Neural progenitor cell (in vitro differentiated cells): ENCODE measurements at regions not wholly inside any gene's neighbourhood (a gene's known extent, or its start where the extent isn't known, plus 50 kb on each side); places are given as distances from the start of the nearest gene placed in this dataset.

Experiments
- DNase-seq: peaks from one replicate; pipeline ENCODE4 v3.0.0-alpha.2; 2016; ENCODE audit warnings: low spot score
- H2AFZ ChIP-seq: fragments of 200-600 bp; sonication (generic); replicated peaks from 2 replicates; pipeline ENCODE4 v1.6.1; 2016; ENCODE audit warnings: antibody characterized with exemption
- H3F3A ChIP-seq: fragments of 200-600 bp; sonication (generic); 2 replicates; pipeline ENCODE4 v1.6.1; 2016; ENCODE audit warnings: antibody characterized with exemption, low read depth
- H3K27ac ChIP-seq: fragments of 200-600 bp; sonication (generic); 2 replicates; pipeline ENCODE4 v1.5.1; 2016; ENCODE audit warnings: mild to moderate bottlenecking
- H3K27me3 ChIP-seq: fragments of 200-600 bp; sonication (generic); 2 replicates; pipeline ENCODE4 v1.6.1; 2016; ENCODE audit warnings: mild to moderate bottlenecking, moderate library complexity
- H3K36me3 ChIP-seq: fragments of 200-600 bp; sonication (generic); 2 replicates; pipeline ENCODE4 v1.5.1; 2016
- H3K4me1 ChIP-seq: fragments of 200-600 bp; sonication (generic); 2 replicates; pipeline ENCODE4 v1.6.1; 2016; ENCODE audit warnings: mixed run types
- H3K4me2 ChIP-seq: fragments of 200-600 bp; sonication (generic); 2 replicates; pipeline ENCODE4 v1.6.1; 2016
- H3K4me3 ChIP-seq: fragments of 200-600 bp; sonication (generic); 2 replicates; pipeline ENCODE4 v1.5.1; 2016
- H3K79me2 ChIP-seq: fragments of 200-600 bp; sonication (generic); 2 replicates; pipeline ENCODE4 v1.6.1; 2016; ENCODE audit warnings: low read depth
- H3K9ac ChIP-seq: fragments of 200-600 bp; sonication (generic); 2 replicates; pipeline ENCODE4 v1.6.1; 2016
- H3K9me3 ChIP-seq: fragments of 200-600 bp; sonication (generic); 2 replicates; pipeline ENCODE4 v1.5.1; 2016; ENCODE audit warnings: low read depth
- H4K20me1 ChIP-seq: fragments of 200-600 bp; sonication (generic); 2 replicates; pipeline ENCODE4 v1.6.1; 2016; ENCODE audit warnings: low read depth
- H3K27ac Mint-ChIP-seq: 3 replicates; pipeline ENCODE4 v1.8.0; 2021; ENCODE audit warnings: mixed read lengths
- H3K27me3 Mint-ChIP-seq: 2 replicates; pipeline ENCODE4 v1.8.0; 2022; ENCODE audit warnings: low read depth, mild to moderate bottlenecking, inconsistent platforms, moderate library complexity, mixed read lengths; ENCODE audit not compliant: insufficient read depth
- H3K36me3 Mint-ChIP-seq: 3 replicates; pipeline ENCODE4 v1.8.0; 2021; ENCODE audit warnings: mixed read lengths
- H3K4me1 Mint-ChIP-seq: 3 replicates; pipeline ENCODE4 v1.8.0; 2021; ENCODE audit warnings: mixed read lengths
- H3K4me3 Mint-ChIP-seq: 3 replicates; pipeline ENCODE4 v1.8.0; 2021; ENCODE audit warnings: mild to moderate bottlenecking, moderate library complexity, mixed read lengths
- H3K9me3 Mint-ChIP-seq: 3 replicates; pipeline ENCODE4 v1.8.0; 2020; ENCODE audit warnings: mixed read lengths
- EZH2 ChIP-seq: fragments of 200-600 bp; sonication (generic); IDR thresholded peaks from 2 replicates; pipeline ENCODE4 v1.6.1; 2017; ENCODE audit warnings: antibody characterized with exemption, mild to moderate bottlenecking, moderate library complexity
- EZH2phosphoT487 ChIP-seq: fragments of 200-600 bp; sonication (generic); IDR thresholded peaks from 2 replicates; pipeline ENCODE4 v1.6.1; 2017; ENCODE audit warnings: antibody characterized with exemption
- TF ChIP-seq, protein P1 (sequence below): fragments of 200-600 bp; sonication (generic); IDR thresholded peaks from 2 replicates; pipeline ENCODE4 v1.5.1; 2017; ENCODE audit warnings: antibody characterized with exemption, mild to moderate bottlenecking

DNA sequence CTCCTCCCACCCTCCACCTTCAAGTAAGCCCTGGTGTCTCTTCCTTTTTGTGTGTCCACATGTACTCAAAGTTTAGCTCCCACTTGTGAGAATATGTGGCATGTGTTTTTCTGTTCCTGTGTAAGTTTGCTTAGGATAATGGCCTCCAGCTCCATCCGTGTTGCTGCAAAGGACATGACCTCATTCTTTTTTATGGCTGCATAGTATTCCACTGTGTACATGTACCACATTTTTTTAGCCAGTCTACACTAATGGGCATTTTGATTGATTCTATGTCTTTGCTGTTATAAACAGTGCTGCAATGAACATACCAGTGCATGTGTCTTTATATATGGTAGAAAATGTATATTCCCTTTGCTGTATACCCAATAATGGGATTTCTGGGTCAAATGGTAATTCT lies 710.9 kb downstream of the CCSER2 start:
- Histone ChIP-seq H2AFZ (no peak overlapping the region), H3K36me3 (no peaks in the 10 kb centered on the region), H3K79me2 (no peaks in the 10 kb centered on the region), H3K9me3 (peaks cover 6% of the 10 kb centered on the region), H3K4me3 (no peak overlapping the region), H3K9ac (no peak overlapping the region), H3F3A (no peaks in the 10 kb centered on the region), H3K27me3 (no peaks in the 10 kb centered on the region), H3K4me2 (no peak overlapping the region), H3K4me1 (peaks cover 6% of the 10 kb centered on the region), H3K27ac (no peak overlapping the region), H4K20me1 (no peaks in the 10 kb centered on the region)
- H3K4me1 Mint-ChIP-seq, result peaks cover 4% of the 10 kb centered on the region
- peaks cover 7% of the 10 kb centered on the region for H3K27me3 Mint-ChIP-seq
- peaks cover 20% of the 10 kb centered on the region for H3K9me3 Mint-ChIP-seq
- no peak overlapping the region for H3K4me3 Mint-ChIP-seq
- TF ChIP-seq EZH2 (no peak), EZH2phosphoT487 (no peak)
- TF ChIP-seq, protein P1, sequence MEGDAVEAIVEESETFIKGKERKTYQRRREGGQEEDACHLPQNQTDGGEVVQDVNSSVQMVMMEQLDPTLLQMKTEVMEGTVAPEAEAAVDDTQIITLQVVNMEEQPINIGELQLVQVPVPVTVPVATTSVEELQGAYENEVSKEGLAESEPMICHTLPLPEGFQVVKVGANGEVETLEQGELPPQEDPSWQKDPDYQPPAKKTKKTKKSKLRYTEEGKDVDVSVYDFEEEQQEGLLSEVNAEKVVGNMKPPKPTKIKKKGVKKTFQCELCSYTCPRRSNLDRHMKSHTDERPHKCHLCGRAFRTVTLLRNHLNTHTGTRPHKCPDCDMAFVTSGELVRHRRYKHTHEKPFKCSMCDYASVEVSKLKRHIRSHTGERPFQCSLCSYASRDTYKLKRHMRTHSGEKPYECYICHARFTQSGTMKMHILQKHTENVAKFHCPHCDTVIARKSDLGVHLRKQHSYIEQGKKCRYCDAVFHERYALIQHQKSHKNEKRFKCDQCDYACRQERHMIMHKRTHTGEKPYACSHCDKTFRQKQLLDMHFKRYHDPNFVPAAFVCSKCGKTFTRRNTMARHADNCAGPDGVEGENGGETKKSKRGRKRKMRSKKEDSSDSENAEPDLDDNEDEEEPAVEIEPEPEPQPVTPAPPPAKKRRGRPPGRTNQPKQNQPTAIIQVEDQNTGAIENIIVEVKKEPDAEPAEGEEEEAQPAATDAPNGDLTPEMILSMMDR, result no peak
- no peak for DNase-seq
- peaks cover 4% of the 10 kb centered on the region for H3K36me3 Mint-ChIP-seq
- H3K27ac Mint-ChIP-seq, result no peak overlapping the region

DNA sequence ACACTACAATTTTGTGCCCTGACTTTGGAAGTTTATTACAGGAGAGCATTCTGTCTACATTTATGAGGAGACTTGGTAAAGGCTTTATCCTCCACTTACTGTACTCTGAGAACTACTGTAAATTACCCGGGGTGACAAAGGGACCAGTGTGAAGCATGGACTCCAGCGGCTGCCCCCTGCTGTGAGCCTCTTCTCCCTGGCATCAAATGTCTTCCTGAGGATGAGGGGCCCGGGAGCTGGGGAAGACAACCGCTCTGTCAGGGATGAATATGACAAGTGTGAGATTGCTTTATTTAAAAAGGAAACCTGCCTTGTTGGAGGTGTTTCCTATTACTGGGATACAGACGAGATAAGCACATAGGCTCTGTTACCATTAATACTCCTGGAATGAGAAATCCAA lies 714.8 kb downstream of the CCSER2 start:
- peaks cover 6% of the 10 kb centered on the region for H3K9me3 ChIP-seq
- H3K9ac ChIP-seq, result no peak overlapping the region
- no peaks in the 10 kb centered on the region for H3K79me2 ChIP-seq
- H4K20me1 ChIP-seq, result no peaks in the 10 kb centered on the region
- no peak overlapping the region for H3K4me3 Mint-ChIP-seq
- TF ChIP-seq EZH2, result no peak
- TF ChIP-seq, protein P1, result no peak
- TF ChIP-seq EZH2phosphoT487, result no peak
- no peak overlapping the region for H3K4me3 ChIP-seq
- H3K27me3 Mint-ChIP-seq, result peaks cover 7% of the 10 kb centered on the region
- DNase-seq, result peak; percentile 39
- H3K4me1 Mint-ChIP-seq, result peaks cover 4% of the 10 kb centered on the region
- no peaks in the 10 kb centered on the region for H3K27me3 ChIP-seq
- peaks cover 4% of the 10 kb centered on the region for H3K36me3 Mint-ChIP-seq
- H3K4me2 ChIP-seq, result no peak overlapping the region
- H3K36me3 ChIP-seq, result no peaks in the 10 kb centered on the region
- peaks cover 6% of the 10 kb centered on the region for H3K4me1 ChIP-seq
- no peak overlapping the region for H3K27ac ChIP-seq
- H3F3A ChIP-seq, result no peaks in the 10 kb centered on the region
- H3K27ac Mint-ChIP-seq, result no peak overlapping the region
- H2AFZ ChIP-seq, result no peak overlapping the region
- peaks cover 19% of the 10 kb centered on the region for H3K9me3 Mint-ChIP-seq

- TF ChIP-seq EZH2phosphoT487 (no peak), EZH2 (no peak)
- TF ChIP-seq, protein P1, result no peak
- Histone ChIP-seq H3F3A (no peaks in the 10 kb centered on the region), H2AFZ (no peak overlapping the region), H3K9me3 (no peaks in the 10 kb centered on the region), H4K20me1 (no peaks in the 10 kb centered on the region), H3K27ac (no peak overlapping the region), H3K4me3 (no peak overlapping the region), H3K36me3 (no peaks in the 10 kb centered on the region), H3K4me2 (no peak overlapping the region), H3K9ac (no peak overlapping the region), H3K27me3 (no peaks in the 10 kb centered on the region), H3K4me1 (peaks cover 6% of the 10 kb centered on the region), H3K79me2 (no peaks in the 10 kb centered on the region)
- Mint-ChIP-seq H3K36me3 (no peaks in the 10 kb centered on the region), H3K27ac (no peak overlapping the region), H3K27me3 (peaks cover 4% of the 10 kb centered on the region), H3K4me3 (no peak overlapping the region), H3K4me1 (peaks cover 4% of the 10 kb centered on the region), H3K9me3 (peaks cover 12% of the 10 kb centered on the region)
- no peak for DNase-seq
Measured at GRCh38 chr10:85045046-85045445, 716.7 kb downstream of the CCSER2 start.
